ENCODE measurements at regions not wholly inside any gene's neighbourhood (a gene's known extent, or its start where the extent isn't known, plus 50 kb on each side); places are given as distances from the start of the nearest gene placed in this dataset.

GRCh38 chr18:66143029-66143428, 392.2 kb downstream of the CDH7 start:
- Mint-ChIP-seq H3K36me3 (no peaks in the 10 kb centered on the region), H3K27ac (no peak overlapping the region), H3K9me3 (no peaks in the 10 kb centered on the region), H3K27me3 (no peaks in the 10 kb centered on the region), H3K4me1 (ENCODE audit: unreplicated experiment) (no peaks in the 10 kb centered on the region), H3K4me3 (no peak overlapping the region)
- DNase-seq (ENCODE audit: extremely low spot score, unreplicated experiment) = no peak
- TF ChIP-seq, protein P1, sequence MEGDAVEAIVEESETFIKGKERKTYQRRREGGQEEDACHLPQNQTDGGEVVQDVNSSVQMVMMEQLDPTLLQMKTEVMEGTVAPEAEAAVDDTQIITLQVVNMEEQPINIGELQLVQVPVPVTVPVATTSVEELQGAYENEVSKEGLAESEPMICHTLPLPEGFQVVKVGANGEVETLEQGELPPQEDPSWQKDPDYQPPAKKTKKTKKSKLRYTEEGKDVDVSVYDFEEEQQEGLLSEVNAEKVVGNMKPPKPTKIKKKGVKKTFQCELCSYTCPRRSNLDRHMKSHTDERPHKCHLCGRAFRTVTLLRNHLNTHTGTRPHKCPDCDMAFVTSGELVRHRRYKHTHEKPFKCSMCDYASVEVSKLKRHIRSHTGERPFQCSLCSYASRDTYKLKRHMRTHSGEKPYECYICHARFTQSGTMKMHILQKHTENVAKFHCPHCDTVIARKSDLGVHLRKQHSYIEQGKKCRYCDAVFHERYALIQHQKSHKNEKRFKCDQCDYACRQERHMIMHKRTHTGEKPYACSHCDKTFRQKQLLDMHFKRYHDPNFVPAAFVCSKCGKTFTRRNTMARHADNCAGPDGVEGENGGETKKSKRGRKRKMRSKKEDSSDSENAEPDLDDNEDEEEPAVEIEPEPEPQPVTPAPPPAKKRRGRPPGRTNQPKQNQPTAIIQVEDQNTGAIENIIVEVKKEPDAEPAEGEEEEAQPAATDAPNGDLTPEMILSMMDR (conservative IDR thresholded peaks at IDR 0.05) = no peak

- H3K4me1 Mint-ChIP-seq (ENCODE audit: unreplicated experiment) = no peaks in the 10 kb centered on the region
- H3K27me3 Mint-ChIP-seq = no peaks in the 10 kb centered on the region
- H3K27ac Mint-ChIP-seq = no peak overlapping the region
- TF ChIP-seq, protein P1 (conservative IDR thresholded peaks at IDR 0.05) = no peak
- no peaks in the 10 kb centered on the region for H3K36me3 Mint-ChIP-seq
- DNase-seq (ENCODE audit: extremely low spot score, unreplicated experiment) = no peak
- no peaks in the 10 kb centered on the region for H3K9me3 Mint-ChIP-seq
- no peak overlapping the region for H3K4me3 Mint-ChIP-seq
Measured at GRCh38 chr18:66141716-66142115, 390.9 kb downstream of the CDH7 start.

DNA sequence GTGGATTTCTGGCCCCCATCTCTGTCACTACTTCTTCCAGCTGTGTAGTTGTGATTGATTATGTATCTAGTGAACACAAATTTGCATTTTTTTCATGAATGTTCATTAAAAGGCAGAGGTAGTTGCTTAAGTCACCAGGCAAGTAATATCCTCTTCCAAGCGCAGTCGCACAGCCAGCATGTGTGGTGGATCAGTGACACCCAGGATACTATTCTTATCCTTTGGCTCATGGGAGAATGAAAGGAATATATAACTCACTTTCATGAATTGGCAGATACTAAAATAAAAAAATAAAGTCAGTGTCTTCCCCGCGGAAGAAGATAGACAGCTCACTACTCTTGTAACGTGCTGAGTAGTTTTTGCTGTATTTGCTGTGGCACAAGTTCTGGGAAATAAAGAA, 387.8 kb downstream of the CDH7 start:
- Mint-ChIP-seq H3K27me3 (no peaks in the 10 kb centered on the region), H3K9me3 (no peaks in the 10 kb centered on the region), H3K36me3 (no peaks in the 10 kb centered on the region), H3K4me3 (no peak overlapping the region), H3K4me1 (ENCODE audit: unreplicated experiment) (no peaks in the 10 kb centered on the region), H3K27ac (no peak overlapping the region)
- TF ChIP-seq, protein P1 (conservative IDR thresholded peaks at IDR 0.05) = no peak
- no peak for DNase-seq (ENCODE audit: extremely low spot score, unreplicated experiment)

GRCh38 chr18:66136039-66136438, 385.2 kb downstream of the CDH7 start:
- Mint-ChIP-seq H3K36me3 (no peaks in the 10 kb centered on the region), H3K27me3 (no peaks in the 10 kb centered on the region), H3K4me3 (no peak overlapping the region), H3K4me1 (ENCODE audit: unreplicated experiment) (no peaks in the 10 kb centered on the region), H3K27ac (no peak overlapping the region), H3K9me3 (no peaks in the 10 kb centered on the region)
- no peak for DNase-seq (ENCODE audit: extremely low spot score, unreplicated experiment)
- TF ChIP-seq, protein P1 (conservative IDR thresholded peaks at IDR 0.05) = no peak

GRCh38 chr18:66129248-66129647, 378.4 kb downstream of the CDH7 start:
- Mint-ChIP-seq H3K9me3 (no peaks in the 10 kb centered on the region), H3K4me1 (ENCODE audit: unreplicated experiment) (no peaks in the 10 kb centered on the region), H3K4me3 (no peak overlapping the region), H3K27ac (no peak overlapping the region), H3K27me3 (peaks cover 4% of the 10 kb centered on the region), H3K36me3 (no peaks in the 10 kb centered on the region)
- TF ChIP-seq, protein P1 (conservative IDR thresholded peaks at IDR 0.05) = no peak
- no peak for DNase-seq (ENCODE audit: extremely low spot score, unreplicated experiment)

DNA sequence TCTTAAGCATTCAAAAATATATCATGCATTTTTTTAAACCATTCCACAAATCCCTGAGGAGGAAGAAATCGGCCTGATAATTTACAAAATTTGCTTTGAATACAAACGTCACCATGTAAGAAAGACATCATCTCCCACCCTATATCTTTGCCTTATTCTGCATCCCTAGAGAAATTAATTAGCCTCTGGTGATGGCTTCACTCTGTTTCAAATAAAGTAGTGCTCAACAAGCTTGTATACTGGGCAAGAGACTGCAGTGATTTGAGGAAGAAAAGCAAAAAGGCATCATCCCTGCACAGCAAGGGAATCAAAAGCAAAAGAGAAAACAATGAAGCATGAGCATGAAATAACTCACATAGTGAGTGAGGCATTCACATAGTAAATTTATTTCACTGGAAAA, 375.5 kb downstream of the CDH7 start:
- TF ChIP-seq, protein P1 (conservative IDR thresholded peaks at IDR 0.05) = no peak
- Mint-ChIP-seq H3K36me3 (no peaks in the 10 kb centered on the region), H3K9me3 (no peaks in the 10 kb centered on the region), H3K4me3 (no peak overlapping the region), H3K27ac (no peak overlapping the region), H3K4me1 (ENCODE audit: unreplicated experiment) (no peaks in the 10 kb centered on the region), H3K27me3 (peaks cover 4% of the 10 kb centered on the region)
- no peak for DNase-seq (ENCODE audit: extremely low spot score, unreplicated experiment)

Measured in type B pancreatic cell (in vitro differentiated cells).